Testis (tissue), 2 donors: ENCODE measurements at regions not wholly inside any gene's neighbourhood (a gene's known extent, or its start where the extent isn't known, plus 50 kb on each side); places are given as distances from the start of the nearest gene placed in this dataset.

Source experiments
- CTCF ChIP-seq, 3 experiments: fragments of 450-650 bp in 2 of 3; fragments of 200-600 bp in 1 of 3; sonication (generic) in 1 of 3; IDR thresholded peaks; one replicate each; pipeline ENCODE4 v1.5.1; 2016 to 2019; ENCODE audit warnings: antibody characterized with exemption in 3 of 3, mild to moderate bottlenecking in 2 of 3, moderate library complexity in 1 of 3
- POLR2A ChIP-seq: fragments of 450-650 bp; IDR thresholded peaks from one replicate; pipeline ENCODE4 v1.6.1; 2017; ENCODE audit warnings: antibody characterized with exemption, mild to moderate bottlenecking, moderate library complexity

GRCh38 chr2:64730551-64731262 is 77.0 kb upstream of the SERTAD2 start:
- TF ChIP-seq POLR2A (no peak), CTCF (IDR thresholded peaks at IDR 0.05) (no peak)
